Central memory CD8-positive, alpha-beta T cell (primary cell): ENCODE measurements at regions not wholly inside any gene's neighbourhood (a gene's known extent, or its start where the extent isn't known, plus 50 kb on each side); places are given as distances from the start of the nearest gene placed in this dataset.
A peak's percentile ranks its signal among the peaks of the same experiment; 100 is the strongest.
"Not testable (repeated sequence)": the region's sequence is repeated elsewhere in the genome, so short reads cannot be mapped to it uniquely, and the experiment has no call there.

ENCODE experiments used
- ATAC-seq: fragments of 150-1000 bp; cut with Tn5 transposase; replicated peaks from 2 replicates; pipeline ENCODE4 v1.10.0; 2022; ENCODE audit warnings: mild to moderate bottlenecking, moderate FRiP score, moderate number of reproducible peaks; ENCODE audit not compliant: poor library complexity, severe bottlenecking; ENCODE audit errors: extremely low read depth
- DNase-seq, 2 donors: peaks; one replicate each; pipeline ENCODE4 v3.0.0; 2021; ENCODE audit warnings: low spot score in 2 of 2
- H3K27ac Mint-ChIP-seq: one replicate; pipeline ENCODE4 v1.8.0; 2022; ENCODE audit warnings: low read depth, mild to moderate bottlenecking, moderate library complexity, mixed read lengths
- H3K27me3 Mint-ChIP-seq: one replicate; pipeline ENCODE4 v1.8.0; 2022; ENCODE audit warnings: mixed read lengths
- H3K36me3 Mint-ChIP-seq: one replicate; pipeline ENCODE4 v1.8.0; 2022; ENCODE audit warnings: mild to moderate bottlenecking, moderate library complexity, mixed read lengths; ENCODE audit not compliant: insufficient read depth
- H3K4me1 Mint-ChIP-seq: one replicate; pipeline ENCODE4 v1.8.0; 2022; ENCODE audit warnings: mixed read lengths
- H3K4me3 Mint-ChIP-seq: one replicate; pipeline ENCODE4 v1.8.0; 2022; ENCODE audit warnings: mild to moderate bottlenecking, moderate library complexity, mixed read lengths
- H3K9me3 Mint-ChIP-seq: one replicate; pipeline ENCODE4 v1.8.0; 2022; ENCODE audit warnings: mixed read lengths

GRCh38 chr14:18879547-18879946 is 87.7 kb upstream of the POTEM start:
- H3K36me3 Mint-ChIP-seq, H3K4me3 Mint-ChIP-seq, ATAC-seq, H3K27ac Mint-ChIP-seq, H3K27me3 Mint-ChIP-seq, H3K4me1 Mint-ChIP-seq, DNase-seq, H3K9me3 Mint-ChIP-seq: not testable (repeated sequence)

- ATAC-seq, H3K27me3 Mint-ChIP-seq, H3K4me1 Mint-ChIP-seq, H3K27ac Mint-ChIP-seq, H3K4me3 Mint-ChIP-seq, DNase-seq, H3K9me3 Mint-ChIP-seq, H3K36me3 Mint-ChIP-seq: not testable (repeated sequence)
These were observed 86.7 kb upstream of the POTEM start for GRCh38 chr14:18880519-18880918.

DNA sequence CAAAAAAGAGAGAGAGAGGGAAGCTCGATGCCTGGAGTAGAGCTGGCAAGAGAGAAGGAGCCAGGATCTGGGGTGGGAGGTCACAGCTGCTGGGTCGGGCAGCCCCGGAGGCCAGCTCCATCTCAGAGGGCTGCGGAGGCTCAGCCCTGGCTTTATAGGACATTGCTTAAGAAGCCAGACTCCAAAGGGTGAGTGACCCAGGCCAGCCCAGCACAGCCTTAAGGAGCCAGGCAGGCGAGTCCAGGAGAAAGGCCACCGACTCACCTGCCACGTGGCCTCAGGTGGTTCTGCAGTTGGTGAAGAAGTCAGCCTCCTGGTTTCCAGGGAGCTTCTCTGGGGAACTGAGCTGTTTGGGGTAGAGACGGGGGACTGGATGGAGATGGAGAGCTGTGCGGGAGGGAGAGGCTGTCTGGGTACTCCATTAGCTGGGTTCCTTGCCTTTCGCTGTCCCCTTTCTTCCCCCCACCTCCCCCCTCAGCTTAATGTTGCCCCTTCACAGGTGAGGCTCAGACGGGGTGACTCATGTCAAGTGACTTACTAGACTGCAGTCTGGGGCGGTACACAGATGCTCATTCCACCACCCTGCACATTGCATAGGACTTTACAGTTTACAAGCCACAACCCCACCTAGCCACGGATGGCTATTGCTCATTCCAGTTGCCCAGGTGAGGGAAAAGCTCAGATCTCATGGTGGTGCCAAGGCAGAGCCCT is 85.9 kb upstream of the POTEM start:
- DNase-seq, H3K36me3 Mint-ChIP-seq, H3K27me3 Mint-ChIP-seq, H3K4me3 Mint-ChIP-seq, H3K4me1 Mint-ChIP-seq, H3K27ac Mint-ChIP-seq, H3K9me3 Mint-ChIP-seq: not testable (repeated sequence)
- ATAC-seq = peak; percentile 15

DNA sequence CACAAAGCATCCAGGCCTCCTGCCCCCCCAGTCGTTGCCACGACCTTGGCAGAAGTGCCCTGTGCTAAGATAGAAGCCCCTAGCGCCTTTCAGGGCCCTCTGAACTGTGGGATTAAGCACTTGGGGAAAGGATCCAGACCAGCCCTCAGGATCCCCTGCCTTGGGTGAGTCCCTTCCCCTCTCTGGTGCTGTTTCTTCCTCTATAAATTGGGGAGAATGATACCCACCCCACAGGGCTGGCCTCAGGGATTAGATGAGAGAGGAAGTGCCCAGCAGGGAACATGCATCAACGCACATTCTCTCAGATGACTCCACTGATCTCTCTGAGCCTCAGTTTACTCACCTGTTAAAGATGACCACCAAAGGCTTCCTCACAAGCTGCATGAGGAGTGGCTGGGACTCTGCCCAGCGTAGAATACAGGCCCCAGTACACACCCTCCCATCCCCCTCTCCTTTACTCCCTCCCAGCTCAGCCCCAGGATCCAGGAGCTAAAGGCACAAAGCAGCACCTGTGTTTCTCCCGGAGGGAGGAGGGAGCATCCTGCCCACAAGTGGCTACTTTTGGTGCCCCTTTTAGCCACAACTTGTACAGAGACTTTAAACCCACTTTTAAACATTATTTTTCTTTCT is 85.3 kb upstream of the POTEM start:
- H3K27me3 Mint-ChIP-seq, ATAC-seq, H3K36me3 Mint-ChIP-seq: not testable (repeated sequence)

DNA sequence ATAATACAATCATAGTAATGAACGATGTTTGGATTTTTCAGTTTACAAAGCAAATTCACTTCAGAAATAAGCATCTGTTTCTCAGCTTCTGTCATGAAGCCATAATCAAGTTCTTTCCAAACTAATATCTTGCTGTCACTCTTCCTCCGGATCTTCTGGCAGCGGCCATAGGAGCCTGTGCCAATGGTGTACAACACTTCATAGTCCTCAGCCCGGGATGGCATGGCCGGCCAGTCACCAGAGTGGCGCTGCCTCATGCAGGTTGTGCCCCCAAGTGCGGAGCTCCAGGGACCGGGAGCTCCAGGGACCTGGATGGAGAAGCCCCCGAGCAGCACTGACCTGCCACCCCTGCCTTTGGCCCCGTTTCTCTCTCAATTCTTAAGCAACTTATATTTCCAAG is 77.0 kb upstream of the POTEM start:
- not testable (repeated sequence) for H3K36me3 Mint-ChIP-seq, H3K4me3 Mint-ChIP-seq, H3K4me1 Mint-ChIP-seq, DNase-seq, H3K9me3 Mint-ChIP-seq, H3K27ac Mint-ChIP-seq, ATAC-seq, H3K27me3 Mint-ChIP-seq

More for the DNA sequence above, 85.3 kb upstream of the POTEM start:
- not testable (repeated sequence) for DNase-seq, H3K27ac Mint-ChIP-seq, H3K9me3 Mint-ChIP-seq, H3K4me1 Mint-ChIP-seq, H3K4me3 Mint-ChIP-seq

- not testable (repeated sequence) for ATAC-seq, H3K27me3 Mint-ChIP-seq, H3K9me3 Mint-ChIP-seq, H3K27ac Mint-ChIP-seq, H3K36me3 Mint-ChIP-seq, H3K4me3 Mint-ChIP-seq, H3K4me1 Mint-ChIP-seq, DNase-seq
These were observed 53.4 kb upstream of the POTEM start for GRCh38 chr14:18913860-18914259.

- H3K36me3 Mint-ChIP-seq, ATAC-seq, H3K4me1 Mint-ChIP-seq, DNase-seq, H3K4me3 Mint-ChIP-seq, H3K27ac Mint-ChIP-seq, H3K27me3 Mint-ChIP-seq, H3K9me3 Mint-ChIP-seq: not testable (repeated sequence)
These were observed 52.7 kb upstream of the POTEM start for GRCh38 chr14:18914526-18914925.
